GM10248 (cell line): ENCODE measurements at regions not wholly inside any gene's neighbourhood (a gene's known extent, or its start where the extent isn't known, plus 50 kb on each side); places are given as distances from the start of the nearest gene placed in this dataset.

Experiments
- CTCF ChIA-PET: fragments of 300-600 bp; sonication (Branson Sonifier 250); formaldehyde crosslinking; extraction: SDS; loops from one replicate; lab custom pipeline; 2021; ENCODE audit warnings: antibody characterized with exemption; lab: Yijun Ruan, JAX
- POLR2A ChIA-PET: fragments of 350-650 bp; sonication (Branson Sonifier 250); formaldehyde crosslinking; extraction: SDS; loops from one replicate; lab custom pipeline; 2020; ENCODE audit warnings: antibody characterized with exemption; lab: Yijun Ruan, JAX
- DNase-seq: peaks from one replicate; pipeline ENCODE4 v3.0.0; 2012; ENCODE audit errors: extremely low spot score
- TF ChIP-seq, protein P1 (sequence below): IDR thresholded peaks from 2 replicates; pipeline ENCODE4 v1.5.1; 2012; ENCODE audit warnings: mild to moderate bottlenecking, low read depth; ENCODE audit errors: extremely low read depth, missing control alignments, control extremely low read depth

DNA sequence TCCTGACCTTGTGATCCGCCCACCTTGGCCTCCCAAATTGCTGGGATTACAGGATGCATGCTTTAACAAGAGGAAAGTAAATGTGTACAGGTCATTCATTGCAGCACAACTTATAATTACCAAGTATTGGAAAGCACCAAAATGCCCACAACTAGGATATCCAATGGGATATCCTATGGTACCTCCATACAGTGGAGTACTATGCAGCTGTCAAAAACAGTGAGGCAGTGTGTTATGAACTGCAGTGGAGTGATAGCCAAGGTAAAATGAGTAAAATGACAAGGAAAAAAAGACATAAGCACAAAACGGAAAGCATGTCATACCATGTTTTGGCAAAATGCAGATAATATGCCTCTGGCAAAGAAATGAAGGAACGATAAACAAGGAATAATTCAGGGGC is 87.6 kb downstream of the FOXL1 start:
- CTCF ChIA-PET, result no interaction called here
- POLR2A ChIA-PET, result no interaction called here
- TF ChIP-seq, protein P1, sequence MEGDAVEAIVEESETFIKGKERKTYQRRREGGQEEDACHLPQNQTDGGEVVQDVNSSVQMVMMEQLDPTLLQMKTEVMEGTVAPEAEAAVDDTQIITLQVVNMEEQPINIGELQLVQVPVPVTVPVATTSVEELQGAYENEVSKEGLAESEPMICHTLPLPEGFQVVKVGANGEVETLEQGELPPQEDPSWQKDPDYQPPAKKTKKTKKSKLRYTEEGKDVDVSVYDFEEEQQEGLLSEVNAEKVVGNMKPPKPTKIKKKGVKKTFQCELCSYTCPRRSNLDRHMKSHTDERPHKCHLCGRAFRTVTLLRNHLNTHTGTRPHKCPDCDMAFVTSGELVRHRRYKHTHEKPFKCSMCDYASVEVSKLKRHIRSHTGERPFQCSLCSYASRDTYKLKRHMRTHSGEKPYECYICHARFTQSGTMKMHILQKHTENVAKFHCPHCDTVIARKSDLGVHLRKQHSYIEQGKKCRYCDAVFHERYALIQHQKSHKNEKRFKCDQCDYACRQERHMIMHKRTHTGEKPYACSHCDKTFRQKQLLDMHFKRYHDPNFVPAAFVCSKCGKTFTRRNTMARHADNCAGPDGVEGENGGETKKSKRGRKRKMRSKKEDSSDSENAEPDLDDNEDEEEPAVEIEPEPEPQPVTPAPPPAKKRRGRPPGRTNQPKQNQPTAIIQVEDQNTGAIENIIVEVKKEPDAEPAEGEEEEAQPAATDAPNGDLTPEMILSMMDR, result no peak
- DNase-seq, result no peak

DNA sequence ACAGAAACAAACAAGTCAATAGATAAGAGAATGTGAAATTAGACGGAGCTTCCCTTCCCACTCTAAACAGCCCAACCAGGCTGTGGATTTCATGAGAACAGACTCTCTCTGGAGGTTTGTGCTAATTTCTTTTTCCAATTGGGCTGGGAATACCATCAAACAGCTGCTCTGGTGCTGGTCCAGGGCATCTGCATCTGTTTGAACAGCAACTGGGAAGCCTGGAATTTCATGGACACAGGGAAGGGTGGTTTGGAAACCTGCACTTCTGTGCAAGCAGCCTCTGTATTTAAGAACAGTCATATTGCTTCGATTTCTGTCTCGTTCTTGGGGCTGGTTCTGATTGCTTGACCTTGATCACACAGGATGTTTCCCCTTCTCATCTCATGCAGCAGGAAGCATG is 88.7 kb downstream of the FOXL1 start:
- no peak for DNase-seq
- TF ChIP-seq, protein P1, result no peak
- ChIA-PET POLR2A (no interaction called here), CTCF (no interaction called here)

DNA sequence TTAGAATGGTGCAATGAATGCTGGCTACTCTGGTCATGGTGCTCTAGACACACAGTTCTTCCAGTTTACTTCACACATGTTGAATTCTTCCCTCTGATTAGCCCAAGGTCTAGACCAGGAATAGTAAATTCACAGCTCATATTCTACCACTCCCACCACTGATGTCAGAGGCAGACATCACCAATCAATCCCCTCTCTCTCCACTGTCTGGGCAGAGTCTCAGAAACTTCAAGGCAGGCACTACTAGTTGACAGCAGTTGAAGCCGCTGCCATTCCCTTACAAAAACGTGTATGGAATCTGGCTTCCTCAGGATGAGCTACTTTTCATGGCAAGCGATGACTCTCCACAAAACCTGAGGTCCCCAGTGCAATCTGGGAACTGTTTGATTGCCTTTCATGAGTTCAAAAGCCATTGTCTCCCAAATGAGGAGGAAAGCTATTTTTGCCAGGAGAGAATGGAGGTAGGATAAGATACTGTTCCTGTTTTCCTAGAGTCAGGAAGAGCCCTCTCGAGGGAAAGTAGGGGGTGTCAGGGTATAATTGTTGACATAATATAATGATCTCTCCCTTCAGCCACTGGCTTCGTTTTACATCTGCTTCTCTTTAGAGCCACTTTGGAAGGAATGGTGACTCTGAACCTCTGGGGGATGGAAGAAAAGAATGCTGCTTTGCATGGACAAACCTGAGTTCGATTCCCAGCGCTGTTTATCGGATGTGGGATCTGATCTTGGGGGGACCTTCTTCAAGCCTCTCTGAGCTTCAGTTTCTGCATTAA is 90.0 kb downstream of the FOXL1 start:
- CTCF ChIA-PET, result no interaction called here
- TF ChIP-seq, protein P1, result no peak
- POLR2A ChIA-PET, result no interaction called here
- no peak for DNase-seq

DNA sequence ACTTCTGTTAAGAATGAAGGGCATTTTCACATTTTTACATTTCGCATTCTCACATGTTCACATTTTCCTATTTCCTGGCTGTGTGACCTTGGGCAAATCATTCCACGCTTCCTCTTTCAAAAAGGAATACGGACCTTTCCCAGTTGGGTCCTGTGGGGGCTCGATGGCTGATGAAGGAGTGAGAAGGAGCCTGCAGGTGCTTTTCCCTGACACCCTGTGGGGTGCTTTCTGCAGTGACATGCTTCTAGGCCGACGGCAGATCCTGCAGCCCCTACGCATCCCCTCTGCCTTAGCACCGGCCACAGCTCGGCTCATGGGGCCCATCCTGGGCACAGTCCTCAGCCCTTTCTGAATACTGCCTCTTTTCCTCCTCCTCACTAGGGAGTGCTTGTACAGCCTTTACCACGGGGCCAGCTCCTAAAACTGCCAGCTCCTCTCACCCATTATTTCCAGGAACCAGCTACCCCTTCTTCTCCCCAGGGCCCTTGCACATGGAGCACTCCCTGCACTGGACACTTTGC is 91.0 kb downstream of the FOXL1 start:
- ChIA-PET POLR2A (no interaction called here), CTCF (no interaction called here)
- no peak for DNase-seq
- TF ChIP-seq, protein P1, result no peak

DNA sequence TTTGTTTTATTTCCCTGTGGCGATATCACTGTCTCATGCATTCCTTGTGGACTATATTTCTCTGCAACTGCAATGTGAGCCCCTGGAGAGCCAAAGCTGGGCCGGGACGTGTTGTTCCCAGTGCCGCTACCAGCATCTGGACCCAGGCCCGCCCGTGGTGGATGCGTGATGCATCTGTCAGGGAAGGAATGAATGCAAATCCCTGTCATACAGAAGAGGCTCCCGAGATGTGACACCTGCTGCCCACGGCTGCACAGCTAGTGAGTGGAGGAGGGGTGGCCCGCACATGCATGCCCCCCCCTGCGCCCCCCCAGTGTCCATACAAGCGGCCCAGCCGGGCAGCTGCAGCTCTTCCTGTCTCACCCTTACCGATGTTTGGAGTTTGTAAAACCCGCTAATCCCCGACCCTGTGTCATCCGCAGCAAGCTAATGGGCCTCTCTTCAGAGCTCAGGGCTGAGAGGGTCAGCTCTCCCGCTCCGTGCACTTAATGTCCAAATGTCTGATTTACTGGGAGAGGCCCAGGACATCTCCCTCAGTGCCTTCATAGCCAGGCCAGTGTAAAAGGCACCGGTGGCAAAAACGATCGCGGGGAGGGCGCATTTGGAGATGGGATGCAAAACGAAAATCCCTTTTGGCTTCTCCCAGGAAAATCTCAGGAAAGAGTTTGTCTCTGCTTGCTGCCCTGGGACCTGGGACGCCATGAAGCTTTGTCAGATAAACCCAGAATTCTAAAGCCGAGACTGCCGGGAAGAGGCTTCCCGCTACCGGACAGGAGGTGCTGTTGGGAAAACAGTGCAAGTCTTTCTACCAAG is 91.8 kb downstream of the FOXL1 start:
- CTCF ChIA-PET, result no interaction called here
- TF ChIP-seq, protein P1, result no peak
- POLR2A ChIA-PET, result no interaction called here
- DNase-seq, result no peak

DNA sequence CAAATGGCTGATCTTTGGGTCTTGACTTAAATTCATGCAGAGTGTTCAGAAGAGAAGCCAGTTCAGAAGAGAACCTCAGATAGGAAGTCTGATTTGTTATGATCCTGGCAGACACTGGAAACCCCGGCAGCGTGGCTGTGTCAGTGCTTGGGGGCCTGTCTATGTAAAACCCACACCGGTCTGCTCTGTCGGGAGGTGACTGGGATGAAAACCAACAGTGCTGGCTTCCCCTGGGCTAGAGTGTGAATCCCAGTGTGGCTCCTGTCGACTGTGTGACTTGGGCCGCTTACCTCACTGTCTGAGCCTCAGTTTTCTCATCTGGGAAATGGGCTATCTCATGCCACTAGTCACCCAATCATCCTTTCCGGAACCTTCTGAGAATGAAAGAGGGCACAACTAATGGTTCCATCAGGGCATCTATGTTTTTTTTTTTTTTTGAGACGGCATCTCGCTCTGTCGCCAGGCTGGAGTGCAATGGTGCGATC is 92.4 kb downstream of the FOXL1 start:
- TF ChIP-seq, protein P1, result no peak
- CTCF ChIA-PET, result no interaction called here
- POLR2A ChIA-PET, result no interaction called here
- no peak for DNase-seq
